GM10266 (cell line): ENCODE measurements at regions not wholly inside any gene's neighbourhood (a gene's known extent, or its start where the extent isn't known, plus 50 kb on each side); places are given as distances from the start of the nearest gene placed in this dataset.

ENCODE experiments used
- DNase-seq: peaks from one replicate; pipeline ENCODE4 v3.0.0; 2012; ENCODE audit errors: extremely low spot score
- CTCF ChIP-seq: IDR thresholded peaks from 2 replicates; pipeline ENCODE4 v1.5.1; 2012; ENCODE audit warnings: mild to moderate bottlenecking, low read depth; ENCODE audit not compliant: control insufficient read depth, insufficient read depth; ENCODE audit errors: missing control alignments

- TF ChIP-seq CTCF, result no peak
- DNase-seq, result no peak
Observed at GRCh38 chr18:43879415-43879814, 602.1 kb upstream of the SYT4 start.

- TF ChIP-seq CTCF, result no peak
- DNase-seq, result no peak
Observed at GRCh38 chr18:43882358-43883055, 605.2 kb upstream of the SYT4 start.

- TF ChIP-seq CTCF, result no peak
Observed at GRCh38 chr18:43883886-43884285, 606.6 kb upstream of the SYT4 start.

GRCh38 chr18:43886341-43886740, 609.1 kb upstream of the SYT4 start:
- no peak for TF ChIP-seq CTCF
- no peak for DNase-seq

More at GRCh38 chr18:43883886-43884285, 606.6 kb upstream of the SYT4 start:
- no peak for DNase-seq

- DNase-seq, result no peak
- no peak for TF ChIP-seq CTCF
Observed at GRCh38 chr18:43887491-43887890, 610.2 kb upstream of the SYT4 start.

- DNase-seq, result no peak
- TF ChIP-seq CTCF, result no peak
Observed at GRCh38 chr18:43888598-43888997, 611.3 kb upstream of the SYT4 start.

GRCh38 chr18:43893001-43893637, 615.8 kb upstream of the SYT4 start:
- no peak for TF ChIP-seq CTCF
- DNase-seq, result no peak
